ENCODE measurements at regions not wholly inside any gene's neighbourhood (a gene's known extent, or its start where the extent isn't known, plus 50 kb on each side); places are given as distances from the start of the nearest gene placed in this dataset.

GRCh38 chr11:129259931-129260348, 67.8 kb upstream of the ARHGAP32 start (continued):
- TF ChIP-seq IKZF5 (CRISPR knock-in tag; IDR thresholded peaks at IDR 0.05) (peak; percentile 67; the same call in 1 of the 2 replicates), ATF1 (CRISPR knock-in tag; IDR thresholded peaks at IDR 0.05) (no peak), ZNF615 (CRISPR knock-in tag; IDR thresholded peaks at IDR 0.05; ENCODE audit: borderline replicate concordance) (no peak), ZFP37 (CRISPR knock-in tag; IDR thresholded peaks at IDR 0.05; ENCODE audit: borderline replicate concordance) (no peak), LBX2 (CRISPR knock-in tag; IDR thresholded peaks at IDR 0.05; ENCODE audit: borderline replicate concordance) (no peak), ZBED4 (CRISPR knock-in tag; IDR thresholded peaks at IDR 0.05; ENCODE audit: borderline replicate concordance) (no peak), RNF2 (conservative IDR thresholded peaks at IDR 0.05; ENCODE audit: low read depth) (no peak), ATF2 (CRISPR knock-in tag; IDR thresholded peaks at IDR 0.05) (peak; percentile 21; the same call in 1 of the 2 replicates), ASH2L (IDR thresholded peaks at IDR 0.05; ENCODE audit: insufficient read length, low read depth, low read length) (peak; percentile 41), ZKSCAN1 (IDR thresholded peaks at IDR 0.05; ENCODE audit: low read length) (no peak), SKI (IDR thresholded peaks at IDR 0.05; ENCODE audit: partially characterized antibody) (no peak), MAZ (IDR thresholded peaks at IDR 0.05; ENCODE audit: borderline replicate concordance, low read depth, low read length) (no peak), MAZ (CRISPR knock-in tag; IDR thresholded peaks at IDR 0.05; ENCODE audit: low read depth) (no peak), KDM6A (CRISPR knock-in tag; IDR thresholded peaks at IDR 0.05; ENCODE audit: low read depth) (peak; percentile 40; the same call in 1 of the 2 replicates), JUND (CRISPR knock-in tag; IDR thresholded peaks at IDR 0.05) (no peak), CBX2 (IDR thresholded peaks at IDR 0.05; ENCODE audit: low read depth, low read length) (no peak), CBX2 (CRISPR knock-in tag; IDR thresholded peaks at IDR 0.05; ENCODE audit: low read depth) (no peak), MAFF (IDR thresholded peaks at IDR 0.05; ENCODE audit: low read depth, low read length) (peak; percentile 32; the same call in 1 of the 2 replicates), KLF11 (CRISPR knock-in tag; IDR thresholded peaks at IDR 0.05) (no peak), THAP11 (CRISPR knock-in tag; IDR thresholded peaks at IDR 0.05) (peak; percentile 65), ZNF547 (CRISPR knock-in tag; IDR thresholded peaks at IDR 0.05) (no peak), HNF4G (IDR thresholded peaks at IDR 0.05; ENCODE audit: borderline replicate concordance, low read depth, low read length) (peak; percentile 85), HNF4G (CRISPR knock-in tag; IDR thresholded peaks at IDR 0.05; ENCODE audit: borderline replicate concordance, low read depth) (peak; percentile 56; the same call in 1 of the 2 replicates), ZSCAN29 (CRISPR knock-in tag; conservative IDR thresholded peaks at IDR 0.05) (no peak), MED13 (CRISPR knock-in tag; IDR thresholded peaks at IDR 0.05) (no peak), HMG20B (CRISPR knock-in tag; conservative IDR thresholded peaks at IDR 0.05) (no peak), SMC3 (IDR thresholded peaks at IDR 0.05; ENCODE audit: low read length) (no peak), HNRNPUL1 (IDR thresholded peaks at IDR 0.05; ENCODE audit: low read depth, low read length) (no peak)

All from HepG2 (cell line).